ENCODE measurements at regions not wholly inside any gene's neighbourhood (a gene's known extent, or its start where the extent isn't known, plus 50 kb on each side); places are given as distances from the start of the nearest gene placed in this dataset.
"Not testable (repeated sequence)": the region's sequence is repeated elsewhere in the genome, so short reads cannot be mapped to it uniquely, and the experiment has no call there.

DNA sequence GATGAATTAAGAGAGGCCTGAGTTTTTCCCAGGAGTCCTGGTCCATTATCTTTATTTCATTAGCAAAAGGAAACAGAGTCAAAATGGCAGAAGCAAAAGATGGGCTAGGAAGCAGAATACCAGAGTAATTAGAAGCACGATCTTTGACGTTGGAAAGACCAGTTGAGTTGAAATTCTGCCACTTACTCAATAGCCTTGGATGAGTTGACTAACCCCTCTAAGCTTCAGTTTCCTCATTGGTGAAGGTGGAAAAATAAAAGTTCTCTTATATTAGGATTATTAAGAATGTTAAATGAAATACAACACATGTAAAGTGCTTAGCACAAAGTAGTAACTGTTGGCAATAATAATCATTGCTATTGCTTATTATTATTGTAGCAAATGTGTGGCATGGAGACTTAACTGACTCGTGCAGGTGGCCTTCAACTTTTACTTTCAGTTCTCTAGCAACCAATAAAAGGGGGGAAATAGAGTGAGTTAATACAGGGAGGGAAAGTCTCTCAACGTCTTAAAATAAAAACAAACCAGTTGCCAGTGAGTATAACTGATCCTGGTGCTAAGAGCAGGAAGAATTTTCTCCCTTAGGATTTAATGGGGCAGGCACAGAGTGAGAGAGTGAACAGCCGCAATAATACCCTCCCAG, 50.8 kb upstream of the ACBD5 start:
- H3K27ac Mint-ChIP-seq; H3K27me3 Mint-ChIP-seq (ENCODE audit: low read depth); H3K9me3 Mint-ChIP-seq; H3K36me3 Mint-ChIP-seq (ENCODE audit: low read depth): not testable (repeated sequence)
- H3K4me3 Mint-ChIP-seq, result peak overlapping the region; percentile 49
- peaks cover 13% of the 10 kb centered on the region for H3K4me1 Mint-ChIP-seq (ENCODE audit: low read depth)
